ENCODE measurements at regions not wholly inside any gene's neighbourhood (a gene's known extent, or its start where the extent isn't known, plus 50 kb on each side); places are given as distances from the start of the nearest gene placed in this dataset.

- peaks cover under 1% of the 10 kb centered on the region for H3K36me3 Mint-ChIP-seq
- H3K27me3 Mint-ChIP-seq (ENCODE audit: low read depth), result no peaks in the 10 kb centered on the region
- H3K4me1 Mint-ChIP-seq, result peaks cover 37% of the 10 kb centered on the region
- no peaks in the 10 kb centered on the region for H3K9me3 Mint-ChIP-seq
- no peak overlapping the region for H3K4me3 Mint-ChIP-seq
- peak overlapping the region; percentile 85 for H3K27ac Mint-ChIP-seq
- no peak for DNase-seq (ENCODE audit: low spot score in 2 of 2, unreplicated experiment in 2 of 2)
- no peak for TF ChIP-seq CTCF (IDR thresholded peaks at IDR 0.05; ENCODE audit: unreplicated experiment)
These were observed 122.9 kb downstream of the GLI2 start for GRCh38 chr2:120858361-120859106.

DNA sequence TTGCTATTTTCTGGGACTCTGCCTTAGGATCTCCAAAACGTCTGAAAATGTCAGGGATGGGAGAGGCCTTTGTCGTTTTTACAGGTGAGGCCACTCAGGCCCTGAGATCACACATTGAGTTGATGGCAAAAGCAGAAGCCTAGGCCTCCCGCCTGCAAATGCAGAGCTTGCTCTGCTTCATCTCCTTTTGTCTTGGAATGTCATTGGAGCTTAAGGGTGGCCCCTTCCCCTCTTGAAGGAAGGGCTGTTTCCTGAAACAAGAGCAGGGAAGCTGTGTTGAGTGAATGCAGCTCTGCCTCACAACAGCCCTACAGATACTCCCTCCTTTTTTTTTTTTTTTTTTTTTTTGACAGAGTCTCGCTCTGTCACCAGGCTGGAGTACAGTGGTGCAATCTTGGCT is 123.5 kb downstream of the GLI2 start:
- no peak for DNase-seq (ENCODE audit: low spot score in 2 of 2, unreplicated experiment in 2 of 2)
- no peak for TF ChIP-seq CTCF (IDR thresholded peaks at IDR 0.05; ENCODE audit: unreplicated experiment)
- H3K4me3 Mint-ChIP-seq, result no peak overlapping the region
- H3K4me1 Mint-ChIP-seq, result peaks cover 40% of the 10 kb centered on the region
- no peaks in the 10 kb centered on the region for H3K27me3 Mint-ChIP-seq (ENCODE audit: low read depth)
- H3K36me3 Mint-ChIP-seq, result peaks cover 4% of the 10 kb centered on the region
- peak overlapping the region; percentile 85 for H3K27ac Mint-ChIP-seq
- H3K9me3 Mint-ChIP-seq, result no peaks in the 10 kb centered on the region

- DNase-seq (ENCODE audit: low spot score in 2 of 2, unreplicated experiment in 2 of 2), result no peak
- Mint-ChIP-seq H3K36me3 (peaks cover 4% of the 10 kb centered on the region), H3K27ac (no peak overlapping the region), H3K9me3 (no peaks in the 10 kb centered on the region), H3K27me3 (ENCODE audit: low read depth) (no peaks in the 10 kb centered on the region), H3K4me1 (peaks cover 40% of the 10 kb centered on the region), H3K4me3 (no peak overlapping the region)
- no peak for TF ChIP-seq CTCF (IDR thresholded peaks at IDR 0.05; ENCODE audit: unreplicated experiment)
These were observed 124.3 kb downstream of the GLI2 start for GRCh38 chr2:120859814-120860578.

GRCh38 chr2:120860579-120860922 is 124.9 kb downstream of the GLI2 start:
- Mint-ChIP-seq H3K9me3 (no peaks in the 10 kb centered on the region), H3K4me3 (no peak overlapping the region), H3K4me1 (peaks cover 40% of the 10 kb centered on the region), H3K27me3 (ENCODE audit: low read depth) (no peaks in the 10 kb centered on the region), H3K36me3 (peaks cover 4% of the 10 kb centered on the region), H3K27ac (no peak overlapping the region)
- DNase-seq (ENCODE audit: low spot score in 2 of 2, unreplicated experiment in 2 of 2), result no peak
- no peak for TF ChIP-seq CTCF (IDR thresholded peaks at IDR 0.05; ENCODE audit: unreplicated experiment)

DNA sequence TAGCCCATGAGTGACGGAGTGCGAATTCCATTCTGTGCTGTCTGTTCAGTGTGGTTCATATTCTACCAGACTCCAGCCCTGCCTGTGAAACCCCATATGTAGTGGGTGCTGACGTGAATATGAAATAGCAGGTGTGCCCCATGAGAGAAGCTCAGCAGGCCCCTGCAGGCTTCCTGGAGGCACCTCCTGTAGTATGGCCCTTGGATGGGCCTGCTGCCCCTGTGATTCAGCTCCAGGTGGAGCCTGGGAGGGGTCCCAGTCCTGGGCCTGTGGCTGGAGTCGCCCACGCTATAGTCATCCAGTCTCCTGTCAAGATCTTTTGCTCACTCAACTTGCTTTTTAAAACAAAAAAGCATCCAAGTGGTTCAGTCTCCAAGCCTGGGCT is 125.5 kb downstream of the GLI2 start:
- Mint-ChIP-seq H3K9me3 (no peaks in the 10 kb centered on the region), H3K36me3 (peaks cover 4% of the 10 kb centered on the region), H3K4me1 (peaks cover 43% of the 10 kb centered on the region), H3K27ac (no peak overlapping the region), H3K27me3 (ENCODE audit: low read depth) (no peaks in the 10 kb centered on the region), H3K4me3 (no peak overlapping the region)
- no peak for DNase-seq (ENCODE audit: low spot score in 2 of 2, unreplicated experiment in 2 of 2)
- TF ChIP-seq CTCF (IDR thresholded peaks at IDR 0.05; ENCODE audit: unreplicated experiment), result no peak
